ENCODE measurements at regions not wholly inside any gene's neighbourhood (a gene's known extent, or its start where the extent isn't known, plus 50 kb on each side); places are given as distances from the start of the nearest gene placed in this dataset.

DNA sequence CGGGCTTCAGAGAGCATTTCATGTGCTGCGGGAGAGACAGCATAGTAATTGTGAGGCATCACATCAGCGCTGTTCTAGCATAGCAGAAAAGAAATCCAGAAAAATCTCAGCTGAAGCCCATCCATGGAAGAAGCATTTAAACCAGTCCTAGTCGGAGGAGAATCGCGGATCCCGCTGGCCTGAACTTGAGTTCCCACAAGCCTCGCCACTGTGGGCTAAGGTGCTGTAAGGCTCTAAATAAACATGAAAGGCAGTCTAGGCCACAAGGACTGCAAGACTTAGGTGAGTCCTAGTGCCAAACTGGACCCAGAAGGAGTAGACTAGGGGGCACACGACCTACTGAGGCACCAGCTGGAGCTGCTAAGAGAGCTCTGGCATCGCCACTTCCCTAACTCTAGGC, 1225.3 kb upstream of the CHAC2 start:
- dilution Hi-C loops (cut with MboI; ENCODE audit: extremely low pct_ligation_motif_present, low sequenced_read_pairs) = no loop called here
- Histone ChIP-seq H3K4me2 (ENCODE audit: control insufficient read depth, extremely low read depth, insufficient read depth, low read depth, low read length) (no peak overlapping the region), H3K79me2 (ENCODE audit: control insufficient read depth, insufficient read depth, low read length) (no peaks in the 10 kb centered on the region), H3K9me1 (ENCODE audit: control insufficient read depth, extremely low read depth, insufficient read depth, low read length) (no peaks in the 10 kb centered on the region), H3K4me1 (ENCODE audit: control insufficient read depth, extremely low read depth, insufficient read depth, low read length) (no peaks in the 10 kb centered on the region), H3K27ac (ENCODE audit: control insufficient read depth, insufficient read depth, low read length) (no peak overlapping the region), H3K4me3 (ENCODE audit: control insufficient read depth in 2 of 3, extremely low read depth in 1 of 3, insufficient read depth in 2 of 3, low read depth in 1 of 3, low read length in 3 of 3) (no peak overlapping the region), H2AFZ (ENCODE audit: control insufficient read depth, low read length) (no peak overlapping the region), H3K9me3 (ENCODE audit: control insufficient read depth, low read depth, low read length) (no peaks in the 10 kb centered on the region), H3K9ac (ENCODE audit: control insufficient read depth, extremely low read depth, insufficient read depth, low read length) (no peak overlapping the region), H4K20me1 (ENCODE audit: control insufficient read depth, extremely low read depth, insufficient read depth, low read length) (no peaks in the 10 kb centered on the region), H3K27me3 (ENCODE audit: control insufficient read depth, extremely low read depth, insufficient read depth, low read length) (no peaks in the 10 kb centered on the region), H3K36me3 (ENCODE audit: control insufficient read depth in 2 of 2, extremely low read depth in 1 of 2, insufficient read depth in 2 of 2, low read length in 2 of 2) (no peaks in the 10 kb centered on the region)
- no peak for FAIRE-seq
- no peak for DNase-seq (ENCODE audit: low read depth, low spot score)
- TF ChIP-seq, protein P1, sequence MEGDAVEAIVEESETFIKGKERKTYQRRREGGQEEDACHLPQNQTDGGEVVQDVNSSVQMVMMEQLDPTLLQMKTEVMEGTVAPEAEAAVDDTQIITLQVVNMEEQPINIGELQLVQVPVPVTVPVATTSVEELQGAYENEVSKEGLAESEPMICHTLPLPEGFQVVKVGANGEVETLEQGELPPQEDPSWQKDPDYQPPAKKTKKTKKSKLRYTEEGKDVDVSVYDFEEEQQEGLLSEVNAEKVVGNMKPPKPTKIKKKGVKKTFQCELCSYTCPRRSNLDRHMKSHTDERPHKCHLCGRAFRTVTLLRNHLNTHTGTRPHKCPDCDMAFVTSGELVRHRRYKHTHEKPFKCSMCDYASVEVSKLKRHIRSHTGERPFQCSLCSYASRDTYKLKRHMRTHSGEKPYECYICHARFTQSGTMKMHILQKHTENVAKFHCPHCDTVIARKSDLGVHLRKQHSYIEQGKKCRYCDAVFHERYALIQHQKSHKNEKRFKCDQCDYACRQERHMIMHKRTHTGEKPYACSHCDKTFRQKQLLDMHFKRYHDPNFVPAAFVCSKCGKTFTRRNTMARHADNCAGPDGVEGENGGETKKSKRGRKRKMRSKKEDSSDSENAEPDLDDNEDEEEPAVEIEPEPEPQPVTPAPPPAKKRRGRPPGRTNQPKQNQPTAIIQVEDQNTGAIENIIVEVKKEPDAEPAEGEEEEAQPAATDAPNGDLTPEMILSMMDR (optimal IDR thresholded peaks at IDR 0.05 in 1 of 3, IDR thresholded peaks at IDR 0.05 in 1 of 3, conservative IDR thresholded peaks at IDR 0.05 in 1 of 3; ENCODE audit: extremely low read depth in 1 of 3, insufficient read depth in 2 of 3, low read length in 3 of 3) = no peak
- TF ChIP-seq EZH2 (IDR thresholded peaks at IDR 0.05; ENCODE audit: low read length) = no peak

DNA sequence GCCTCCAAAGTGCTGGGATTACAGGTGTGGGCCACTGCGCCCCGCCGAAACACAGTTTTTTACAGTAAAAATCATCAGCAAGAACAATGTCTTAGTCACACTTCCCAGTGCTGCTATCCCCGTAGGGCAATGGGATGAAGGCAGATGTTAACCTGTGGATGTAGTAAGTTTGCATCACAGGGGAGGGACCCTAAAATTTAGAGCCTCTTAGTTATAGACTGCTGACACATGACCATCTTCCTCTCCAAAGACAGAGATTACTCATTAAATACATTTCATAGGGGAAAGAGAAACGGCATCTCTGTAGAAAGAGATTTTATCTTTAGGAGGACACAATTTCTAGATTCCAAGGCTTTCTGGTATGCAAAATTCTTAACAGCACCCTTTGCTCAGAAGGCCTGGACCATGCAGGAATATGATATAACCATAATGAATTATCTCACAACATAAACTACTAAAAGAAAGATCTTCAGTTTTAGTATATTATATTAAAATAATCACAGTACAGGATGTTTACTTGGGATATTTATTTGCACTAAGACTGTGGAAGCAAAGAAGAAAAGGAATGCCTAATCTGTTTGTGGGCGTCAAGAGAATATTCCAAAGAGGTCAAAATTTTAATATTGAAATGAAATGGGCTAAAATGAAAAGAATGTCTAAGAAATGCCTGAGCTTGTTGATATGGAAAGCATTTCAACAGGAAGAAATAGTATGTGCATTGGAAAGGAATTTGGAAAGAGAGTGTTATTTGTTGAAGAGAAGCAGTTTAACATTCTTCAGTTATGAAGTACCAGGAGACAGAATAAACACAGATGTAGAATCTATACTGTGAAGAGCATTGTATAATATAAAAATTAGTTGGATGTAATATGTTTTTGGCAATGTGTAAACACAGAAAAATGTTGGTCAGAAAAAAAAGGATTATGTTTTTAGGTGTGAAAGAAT, 1228.3 kb upstream of the CHAC2 start:
- Histone ChIP-seq H3K4me3 (ENCODE audit: control insufficient read depth in 2 of 3, extremely low read depth in 1 of 3, insufficient read depth in 2 of 3, low read depth in 1 of 3, low read length in 3 of 3) (no peak overlapping the region), H3K4me1 (ENCODE audit: control insufficient read depth, extremely low read depth, insufficient read depth, low read length) (no peaks in the 10 kb centered on the region), H2AFZ (ENCODE audit: control insufficient read depth, low read length) (peak overlapping the region; percentile 23), H4K20me1 (ENCODE audit: control insufficient read depth, extremely low read depth, insufficient read depth, low read length) (no peaks in the 10 kb centered on the region), H3K9me3 (ENCODE audit: control insufficient read depth, low read depth, low read length) (no peaks in the 10 kb centered on the region), H3K9me1 (ENCODE audit: control insufficient read depth, extremely low read depth, insufficient read depth, low read length) (no peaks in the 10 kb centered on the region), H3K27ac (ENCODE audit: control insufficient read depth, insufficient read depth, low read length) (no peak overlapping the region), H3K9ac (ENCODE audit: control insufficient read depth, extremely low read depth, insufficient read depth, low read length) (no peak overlapping the region), H3K36me3 (ENCODE audit: control insufficient read depth in 2 of 2, extremely low read depth in 1 of 2, insufficient read depth in 2 of 2, low read length in 2 of 2) (no peaks in the 10 kb centered on the region), H3K79me2 (ENCODE audit: control insufficient read depth, insufficient read depth, low read length) (no peaks in the 10 kb centered on the region), H3K27me3 (ENCODE audit: control insufficient read depth, extremely low read depth, insufficient read depth, low read length) (no peaks in the 10 kb centered on the region), H3K4me2 (ENCODE audit: control insufficient read depth, extremely low read depth, insufficient read depth, low read depth, low read length) (no peak overlapping the region)
- FAIRE-seq (no peak), DNase-seq (ENCODE audit: low read depth, low spot score) (no peak)
- no peak for TF ChIP-seq EZH2 (IDR thresholded peaks at IDR 0.05; ENCODE audit: low read length)
- TF ChIP-seq, protein P1 (optimal IDR thresholded peaks at IDR 0.05 in 1 of 3, IDR thresholded peaks at IDR 0.05 in 1 of 3, conservative IDR thresholded peaks at IDR 0.05 in 1 of 3; ENCODE audit: extremely low read depth in 1 of 3, insufficient read depth in 2 of 3, low read length in 3 of 3) = no peak
- dilution Hi-C loops (cut with MboI; ENCODE audit: extremely low pct_ligation_motif_present, low sequenced_read_pairs) = no loop called here
